ENCODE measurements at regions not wholly inside any gene's neighbourhood (a gene's known extent, or its start where the extent isn't known, plus 50 kb on each side); places are given as distances from the start of the nearest gene placed in this dataset.

GRCh38 chr20:63132715-63133471 lies 83.0 kb downstream of the YTHDF1 start:
- H3K9me1 ChIP-seq (ENCODE audit: control insufficient read depth, insufficient read depth, low read length) = no peaks in the 10 kb centered on the region
- BruUV-seq (replicated peaks) = no TSS peak
- no peaks in the 10 kb centered on the region for H3K36me3 ChIP-seq (ENCODE audit: control insufficient read depth, insufficient read depth, low read length)
- no peak overlapping the region for H3K4me2 ChIP-seq (ENCODE audit: insufficient read depth, low read length)
- H3K9ac ChIP-seq (ENCODE audit: insufficient read depth in 1 of 2, low read depth in 2 of 2, low read length in 2 of 2) = no peak overlapping the region
- POLR2A ChIA-PET = interaction anchor here (0.6 to 1.0 kb wide), 3 partner anchors 16 to 456 kb away, joined by 3 to 6 read pairs (median 3); no protein-coding TSS in a partner anchor
- H2AFZ ChIP-seq (ENCODE audit: low read depth, low read length) = no peak overlapping the region
- 4% methylated on average over 29 of the region's 29 CpGs for WGBS (ENCODE audit: insufficient coverage, low coverage, missing lambda C conversion rate)
- no peak for ATAC-seq
- DNase-seq (ENCODE audit: extremely low read depth in 1 of 4, low spot score in 3 of 4) = no peak
- H3K4me3 ChIP-seq = no peak overlapping the region
- TF ChIP-seq NFXL1 (CRISPR knock-in tag; IDR thresholded peaks at IDR 0.05) (no peak), ILK (tag; IDR thresholded peaks at IDR 0.05; ENCODE audit: borderline replicate concordance, low read depth) (no peak), ZNF431 (CRISPR knock-in tag; IDR thresholded peaks at IDR 0.05) (no peak), ATF6 (CRISPR knock-in tag; IDR thresholded peaks at IDR 0.05) (no peak), ZNF75A (CRISPR knock-in tag; IDR thresholded peaks at IDR 0.05) (no peak)
- TF ChIP-seq, protein P1, sequence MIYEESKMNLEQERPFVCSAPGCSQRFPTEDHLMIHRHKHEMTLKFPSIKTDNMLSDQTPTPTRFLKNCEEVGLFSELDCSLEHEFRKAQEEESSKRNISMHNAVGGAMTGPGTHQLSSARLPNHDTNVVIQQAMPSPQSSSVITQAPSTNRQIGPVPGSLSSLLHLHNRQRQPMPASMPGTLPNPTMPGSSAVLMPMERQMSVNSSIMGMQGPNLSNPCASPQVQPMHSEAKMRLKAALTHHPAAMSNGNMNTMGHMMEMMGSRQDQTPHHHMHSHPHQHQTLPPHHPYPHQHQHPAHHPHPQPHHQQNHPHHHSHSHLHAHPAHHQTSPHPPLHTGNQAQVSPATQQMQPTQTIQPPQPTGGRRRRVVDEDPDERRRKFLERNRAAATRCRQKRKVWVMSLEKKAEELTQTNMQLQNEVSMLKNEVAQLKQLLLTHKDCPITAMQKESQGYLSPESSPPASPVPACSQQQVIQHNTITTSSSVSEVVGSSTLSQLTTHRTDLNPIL (CRISPR knock-in tag; IDR thresholded peaks at IDR 0.05) = no peak
- no peaks in the 10 kb centered on the region for H3K9me3 ChIP-seq (replicated peaks; ENCODE audit: control insufficient read depth, insufficient read depth, low read depth, low read length)
- in situ Hi-C loops (cut with MboI) (no loop called here), intact Hi-C loops (cut with micrococcal nuclease) (no loop called here)
- CTCF ChIA-PET (ENCODE audit: low intra/inter-chr PET ratio) = no interaction called here
- peaks cover 35 to 50% of the 10 kb centered on the region in 2 experiments; a peak in 4 of 5 replicates for H3K27me3 ChIP-seq (ENCODE audit: control insufficient read depth in 2 of 2, insufficient read depth in 2 of 2, low read length in 2 of 2)
- FAIRE-seq = no peak
- no peaks in the 10 kb centered on the region for H3K79me2 ChIP-seq (ENCODE audit: control insufficient read depth, insufficient read depth, low read length)
- H3K27ac ChIP-seq (ENCODE audit: extremely low read depth, low read depth, low read length) = no peak overlapping the region
- no peaks in the 10 kb centered on the region; the same call in 1 of the 2 replicates for H4K20me1 ChIP-seq (replicated peaks; ENCODE audit: control insufficient read depth, insufficient read depth, low read length)
- H3K4me1 ChIP-seq (replicated peaks in 1 of 2; ENCODE audit: control insufficient read depth in 2 of 2, insufficient read depth in 2 of 2, low read length in 2 of 2) = peaks cover 0 to 10% of the 10 kb centered on the region in 2 experiments; a peak in 1 of 5 replicates

Measured in K562 (cell line).